ENCODE measurements at regions not wholly inside any gene's neighbourhood (a gene's known extent, or its start where the extent isn't known, plus 50 kb on each side); places are given as distances from the start of the nearest gene placed in this dataset.

DNA sequence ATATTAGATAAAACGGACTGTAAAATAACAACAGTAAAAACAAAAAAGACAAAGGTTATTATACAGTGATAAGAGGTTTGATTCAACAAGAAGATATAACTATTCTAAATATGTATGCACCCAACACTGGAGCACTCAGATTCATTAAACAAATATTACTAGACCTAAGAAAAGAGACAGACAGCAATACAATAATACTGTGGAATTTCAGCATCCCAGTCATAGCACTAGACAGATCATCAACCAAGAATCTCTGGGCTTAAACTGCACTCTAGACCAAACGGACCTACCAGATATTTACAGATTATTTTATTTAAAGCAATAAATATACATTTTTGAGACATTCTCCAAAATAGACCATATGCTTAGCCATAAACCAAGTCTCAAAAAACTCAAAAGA, 263.8 kb downstream of the C6orf118 start:
- H3K79me2 ChIP-seq (ENCODE audit: insufficient read depth, low read depth): no peaks in the 10 kb centered on the region
- no peak overlapping the region for H3K27ac ChIP-seq
- no peak overlapping the region for H3K9ac ChIP-seq
- H3K4me2 ChIP-seq: no peak overlapping the region
- no peak overlapping the region for H2AFZ ChIP-seq (ENCODE audit: low read depth)
- no peaks in the 10 kb centered on the region for H3K36me3 ChIP-seq (ENCODE audit: insufficient read depth)
- no peak overlapping the region for H3K4me3 ChIP-seq (IDR thresholded peaks at IDR 0.05; ENCODE audit: insufficient read depth, low read depth, low read length)
- no peaks in the 10 kb centered on the region for H4K20me1 ChIP-seq (ENCODE audit: insufficient read depth)
- H3K4me1 ChIP-seq (ENCODE audit: low read depth, poor library complexity, severe bottlenecking): no peaks in the 10 kb centered on the region
- H3K27me3 ChIP-seq (ENCODE audit: insufficient read depth, low read depth): no peaks in the 10 kb centered on the region
- TF ChIP-seq, protein P1, sequence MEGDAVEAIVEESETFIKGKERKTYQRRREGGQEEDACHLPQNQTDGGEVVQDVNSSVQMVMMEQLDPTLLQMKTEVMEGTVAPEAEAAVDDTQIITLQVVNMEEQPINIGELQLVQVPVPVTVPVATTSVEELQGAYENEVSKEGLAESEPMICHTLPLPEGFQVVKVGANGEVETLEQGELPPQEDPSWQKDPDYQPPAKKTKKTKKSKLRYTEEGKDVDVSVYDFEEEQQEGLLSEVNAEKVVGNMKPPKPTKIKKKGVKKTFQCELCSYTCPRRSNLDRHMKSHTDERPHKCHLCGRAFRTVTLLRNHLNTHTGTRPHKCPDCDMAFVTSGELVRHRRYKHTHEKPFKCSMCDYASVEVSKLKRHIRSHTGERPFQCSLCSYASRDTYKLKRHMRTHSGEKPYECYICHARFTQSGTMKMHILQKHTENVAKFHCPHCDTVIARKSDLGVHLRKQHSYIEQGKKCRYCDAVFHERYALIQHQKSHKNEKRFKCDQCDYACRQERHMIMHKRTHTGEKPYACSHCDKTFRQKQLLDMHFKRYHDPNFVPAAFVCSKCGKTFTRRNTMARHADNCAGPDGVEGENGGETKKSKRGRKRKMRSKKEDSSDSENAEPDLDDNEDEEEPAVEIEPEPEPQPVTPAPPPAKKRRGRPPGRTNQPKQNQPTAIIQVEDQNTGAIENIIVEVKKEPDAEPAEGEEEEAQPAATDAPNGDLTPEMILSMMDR (conservative IDR thresholded peaks at IDR 0.05; ENCODE audit: low read depth, low read length): no peak

DNA sequence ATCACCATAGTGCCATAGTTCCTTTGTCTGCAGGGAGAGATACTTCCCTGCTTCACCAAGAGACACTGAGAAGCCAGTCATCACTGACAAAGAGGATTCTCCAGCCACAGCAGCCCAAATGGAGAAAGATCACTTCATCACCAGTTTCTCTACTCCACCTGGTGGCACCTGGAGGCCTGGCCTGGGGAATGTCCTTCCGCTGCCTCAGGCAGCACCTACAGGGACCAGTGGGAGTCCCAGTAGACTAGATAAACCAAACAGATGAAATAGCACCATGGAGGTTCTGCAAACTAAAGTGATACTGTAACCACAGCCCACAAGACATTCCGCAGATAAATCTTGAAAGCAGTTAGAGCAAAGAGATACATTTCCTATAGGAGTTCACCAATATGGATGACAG, 266.5 kb downstream of the C6orf118 start:
- Histone ChIP-seq H3K36me3 (ENCODE audit: insufficient read depth) (no peaks in the 10 kb centered on the region), H3K4me3 (IDR thresholded peaks at IDR 0.05; ENCODE audit: insufficient read depth, low read depth, low read length) (no peak overlapping the region), H4K20me1 (ENCODE audit: insufficient read depth) (no peaks in the 10 kb centered on the region), H3K9ac (no peak overlapping the region), H3K27me3 (ENCODE audit: insufficient read depth, low read depth) (no peaks in the 10 kb centered on the region), H2AFZ (ENCODE audit: low read depth) (no peak overlapping the region), H3K79me2 (ENCODE audit: insufficient read depth, low read depth) (no peaks in the 10 kb centered on the region), H3K27ac (no peak overlapping the region), H3K4me1 (ENCODE audit: low read depth, poor library complexity, severe bottlenecking) (no peaks in the 10 kb centered on the region), H3K4me2 (no peak overlapping the region)
- TF ChIP-seq, protein P1 (conservative IDR thresholded peaks at IDR 0.05; ENCODE audit: low read depth, low read length): no peak

DNA sequence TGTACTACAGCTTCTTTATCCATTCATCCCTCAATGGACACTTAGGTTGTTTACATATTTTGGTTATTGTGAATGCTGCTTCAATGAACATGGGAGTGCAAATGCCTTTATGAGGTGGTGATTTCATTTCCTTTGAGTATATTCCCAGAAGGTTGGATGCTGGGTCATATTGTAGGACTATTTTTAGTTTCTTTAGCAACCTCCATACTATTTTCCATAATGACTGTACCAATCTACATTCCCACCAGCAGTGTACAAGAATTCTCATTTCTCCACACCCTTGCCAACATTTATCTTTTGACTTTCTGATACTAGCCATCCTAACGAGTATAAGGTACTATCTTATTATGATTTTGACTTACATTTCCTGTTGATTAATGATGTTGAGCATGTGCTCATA, 269.0 kb downstream of the C6orf118 start:
- no peak overlapping the region for H3K9ac ChIP-seq
- no peaks in the 10 kb centered on the region for H3K36me3 ChIP-seq (ENCODE audit: insufficient read depth)
- TF ChIP-seq, protein P1 (conservative IDR thresholded peaks at IDR 0.05; ENCODE audit: low read depth, low read length): no peak
- H3K4me1 ChIP-seq (ENCODE audit: low read depth, poor library complexity, severe bottlenecking): no peaks in the 10 kb centered on the region
- H3K79me2 ChIP-seq (ENCODE audit: insufficient read depth, low read depth): no peaks in the 10 kb centered on the region
- no peak overlapping the region for H3K4me3 ChIP-seq (IDR thresholded peaks at IDR 0.05; ENCODE audit: insufficient read depth, low read depth, low read length)
- H3K27ac ChIP-seq: no peak overlapping the region
- H3K27me3 ChIP-seq (ENCODE audit: insufficient read depth, low read depth): no peaks in the 10 kb centered on the region
- H3K4me2 ChIP-seq: no peak overlapping the region
- H4K20me1 ChIP-seq (ENCODE audit: insufficient read depth): no peaks in the 10 kb centered on the region
- H2AFZ ChIP-seq (ENCODE audit: low read depth): no peak overlapping the region

DNA sequence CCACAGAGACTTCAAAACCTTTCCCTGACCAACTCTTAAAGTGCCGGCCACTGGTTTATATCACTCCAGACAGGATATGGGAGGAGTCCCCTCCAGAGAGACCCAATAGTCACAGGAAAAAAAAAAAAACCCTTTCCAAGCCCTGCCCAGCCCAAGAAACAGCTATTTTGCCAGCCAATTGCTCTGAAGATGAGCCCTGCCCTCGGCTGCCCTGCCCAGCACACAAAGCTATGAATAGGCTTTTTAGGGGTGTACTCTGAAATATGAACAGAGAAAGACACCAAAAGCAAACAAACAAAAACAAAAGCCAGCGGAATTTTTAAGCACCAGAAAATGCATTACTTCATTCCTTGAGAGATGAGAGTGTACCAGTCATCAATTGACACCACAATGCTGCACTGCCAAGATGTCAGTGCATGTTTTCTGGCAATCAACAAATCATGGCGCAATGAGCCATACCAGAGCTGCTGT, 275.1 kb downstream of the C6orf118 start:
- Histone ChIP-seq H2AFZ (ENCODE audit: low read depth) (no peak overlapping the region), H3K4me3 (IDR thresholded peaks at IDR 0.05; ENCODE audit: insufficient read depth, low read depth, low read length) (no peak overlapping the region), H3K36me3 (ENCODE audit: insufficient read depth) (no peaks in the 10 kb centered on the region), H3K4me1 (ENCODE audit: low read depth, poor library complexity, severe bottlenecking) (no peaks in the 10 kb centered on the region), H3K27ac (no peak overlapping the region), H3K4me2 (no peak overlapping the region), H3K79me2 (ENCODE audit: insufficient read depth, low read depth) (no peaks in the 10 kb centered on the region), H4K20me1 (ENCODE audit: insufficient read depth) (no peaks in the 10 kb centered on the region), H3K27me3 (ENCODE audit: insufficient read depth, low read depth) (no peaks in the 10 kb centered on the region), H3K9ac (no peak overlapping the region)
- TF ChIP-seq, protein P1 (conservative IDR thresholded peaks at IDR 0.05; ENCODE audit: low read depth, low read length): no peak
